IPS DF 6.9 (cell line): ENCODE measurements at regions not wholly inside any gene's neighbourhood (a gene's known extent, or its start where the extent isn't known, plus 50 kb on each side); places are given as distances from the start of the nearest gene placed in this dataset.
A peak's percentile ranks its signal among the peaks of the same experiment; 100 is the strongest.

ENCODE experiments used
- DNase-seq: peaks from one replicate; pipeline ENCODE4 v3.0.0-alpha.2; 2013; ENCODE audit warnings: low read depth, low spot score
- H3K27ac ChIP-seq: one replicate; pipeline ENCODE4 v1.5.1; 2013; ENCODE audit warnings: low read length, control low read depth
- H3K27me3 ChIP-seq: 2 replicates; pipeline ENCODE4 v1.6.1; 2013; ENCODE audit warnings: mild to moderate bottlenecking, low read length; ENCODE audit not compliant: control insufficient read depth, insufficient read depth
- H3K36me3 ChIP-seq: 2 replicates; pipeline ENCODE4 v1.6.1; 2013; ENCODE audit warnings: low read length; ENCODE audit not compliant: control insufficient read depth, insufficient read depth
- H3K4me1 ChIP-seq: 2 replicates; pipeline ENCODE4 v1.6.1; 2013; ENCODE audit warnings: low read length; ENCODE audit not compliant: control insufficient read depth, insufficient read depth
- H3K4me3 ChIP-seq: 2 replicates; pipeline ENCODE4 v1.5.1; 2013; ENCODE audit warnings: mild to moderate bottlenecking, low read length
- H3K9me3 ChIP-seq: 2 replicates; pipeline ENCODE4 v1.6.1; 2013; ENCODE audit warnings: low read length, inconsistent platforms; ENCODE audit not compliant: control insufficient read depth, insufficient read depth
- WGBS: extraction: QIAGEN DNeasy Blood & Tissue Kit; methylation state at CpG from one replicate; pipeline ENCODE4 v1.1.7; 2013; ENCODE audit warnings: mixed read lengths, missing lambda C conversion rate; ENCODE audit not compliant: insufficient read length, insufficient coverage; 5-methylcytosine and 5-hydroxymethylcytosine counted together

GRCh38 chr7:46544396-46545008 lies 623.4 kb upstream of the IGFBP3 start:
- no peak for DNase-seq
- WGBS: no CpG with 5 or more reads among the region's 2 CpGs
- no peaks in the 10 kb centered on the region for H3K36me3 ChIP-seq
- no peak overlapping the region for H3K4me3 ChIP-seq
- no peak overlapping the region for H3K27ac ChIP-seq
- peaks cover 3% of the 10 kb centered on the region; the same call in 1 of the 2 replicates for H3K4me1 ChIP-seq
- no peaks in the 10 kb centered on the region for H3K27me3 ChIP-seq
- H3K9me3 ChIP-seq: no peaks in the 10 kb centered on the region

GRCh38 chr7:46542076-46542475 lies 621.0 kb upstream of the IGFBP3 start:
- DNase-seq: no peak
- WGBS: no CpG with 5 or more reads among the region's 1 CpG

GRCh38 chr7:46539892-46540483 lies 618.9 kb upstream of the IGFBP3 start:
- DNase-seq: peak; percentile 5
- H3K4me3 ChIP-seq: no peak overlapping the region
- no peak overlapping the region for H3K27ac ChIP-seq
- no peaks in the 10 kb centered on the region for H3K9me3 ChIP-seq
- no CpG with 5 or more reads among the region's 5 CpGs for WGBS
- H3K27me3 ChIP-seq: peaks cover 3% of the 10 kb centered on the region
- H3K36me3 ChIP-seq: no peaks in the 10 kb centered on the region
- H3K4me1 ChIP-seq: peaks cover 3% of the 10 kb centered on the region; the same call in 1 of the 2 replicates

More at GRCh38 chr7:46542076-46542475, 621.0 kb upstream of the IGFBP3 start:
- no peaks in the 10 kb centered on the region for H3K36me3 ChIP-seq
- H3K4me3 ChIP-seq: no peak overlapping the region
- no peaks in the 10 kb centered on the region for H3K9me3 ChIP-seq
- no peak overlapping the region for H3K27ac ChIP-seq
- H3K4me1 ChIP-seq: peaks cover 3% of the 10 kb centered on the region; the same call in 1 of the 2 replicates
- no peaks in the 10 kb centered on the region for H3K27me3 ChIP-seq

DNA sequence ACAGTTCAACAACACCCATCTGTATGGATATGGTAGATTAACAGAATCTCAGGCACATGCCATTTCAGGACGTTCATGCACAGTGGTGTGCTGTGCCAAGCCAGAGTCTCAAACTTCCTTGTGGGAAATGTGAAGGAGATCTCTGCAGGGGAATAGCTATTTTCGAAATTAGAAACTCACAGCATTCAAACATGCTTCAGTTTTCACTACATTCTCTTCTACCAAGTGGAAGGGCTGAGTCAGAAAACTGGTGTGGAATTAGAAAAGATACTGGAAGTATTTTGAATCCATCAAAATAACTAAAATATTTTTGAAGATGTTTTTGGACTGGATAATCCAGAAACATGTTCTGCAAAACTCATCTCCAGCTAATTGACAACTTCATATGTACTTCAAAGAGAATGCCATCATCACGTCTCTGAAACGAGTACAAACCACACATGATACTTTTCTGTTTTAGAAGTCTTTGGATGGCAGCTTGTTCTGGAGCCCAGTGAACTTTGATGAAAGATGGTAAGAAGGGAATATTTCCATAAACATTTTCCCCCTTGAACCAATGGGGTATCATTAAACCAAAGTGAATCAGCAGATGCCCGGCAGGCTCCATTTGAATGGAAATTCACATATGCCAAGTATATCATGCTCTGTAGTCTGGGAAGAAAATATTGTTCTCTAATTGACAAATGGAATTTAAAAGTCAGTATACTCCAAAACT lies 616.3 kb upstream of the IGFBP3 start:
- H3K9me3 ChIP-seq: no peaks in the 10 kb centered on the region
- H3K27me3 ChIP-seq: peaks cover 12% of the 10 kb centered on the region
- H3K4me3 ChIP-seq: no peak overlapping the region
- no peak overlapping the region for H3K27ac ChIP-seq
- H3K4me1 ChIP-seq: peaks cover 5% of the 10 kb centered on the region; the same call in 1 of the 2 replicates
- WGBS: no CpG with 5 or more reads among the region's 5 CpGs
- no peaks in the 10 kb centered on the region for H3K36me3 ChIP-seq
- no peak for DNase-seq

DNA sequence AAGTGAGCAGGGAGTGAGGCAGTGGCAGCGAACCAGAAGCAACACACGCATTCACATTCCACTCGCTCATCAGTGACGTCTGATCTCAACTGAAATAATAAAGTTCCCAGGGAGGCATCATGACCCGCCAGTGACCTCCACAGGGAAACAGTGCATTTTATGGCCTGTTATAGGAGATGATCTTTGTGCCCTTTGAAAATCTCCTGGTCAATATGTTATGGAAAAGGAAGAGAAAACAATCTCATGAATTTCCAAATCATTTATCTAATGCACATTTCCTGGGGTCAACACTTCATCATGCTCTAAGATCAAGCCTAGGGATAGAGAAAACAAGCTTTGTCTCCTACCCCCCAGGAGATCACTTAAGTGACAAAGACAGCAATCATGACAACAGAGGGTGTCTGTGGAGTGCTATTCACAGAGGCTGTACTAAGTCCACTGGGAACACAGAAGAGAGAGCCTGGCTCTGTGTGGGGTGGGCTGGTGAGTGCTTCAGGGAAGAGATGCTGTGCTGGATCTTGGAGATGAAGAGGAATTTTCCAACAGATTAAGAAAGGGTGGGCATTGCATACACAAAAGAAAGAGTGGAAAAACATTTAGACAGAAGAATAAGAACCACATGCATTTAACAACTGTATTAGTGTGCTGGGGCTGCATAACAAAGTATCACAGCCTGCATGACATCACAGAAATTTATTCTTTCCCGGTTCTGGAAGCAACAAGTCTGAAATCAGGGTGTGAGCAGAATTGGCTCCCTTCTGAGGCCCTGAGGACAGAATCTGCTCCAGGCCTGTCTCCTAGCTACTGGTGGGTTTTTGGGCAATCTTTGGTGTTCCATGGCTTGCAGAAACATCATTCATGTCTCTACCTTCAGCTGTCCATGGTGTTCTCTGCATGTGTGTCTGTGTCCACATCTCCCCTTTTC lies 613.9 kb upstream of the IGFBP3 start:
- Histone ChIP-seq H3K4me1 (peaks cover 3% of the 10 kb centered on the region; the same call in 1 of the 2 replicates), H3K4me3 (no peak overlapping the region), H3K9me3 (no peaks in the 10 kb centered on the region), H3K36me3 (no peaks in the 10 kb centered on the region), H3K27ac (no peak overlapping the region), H3K27me3 (peaks cover 12% of the 10 kb centered on the region)
- peak; percentile 41 for DNase-seq
- WGBS: no CpG with 5 or more reads among the region's 6 CpGs

- no peaks in the 10 kb centered on the region for H3K9me3 ChIP-seq
- no peak overlapping the region for H3K4me3 ChIP-seq
- H3K27me3 ChIP-seq: peaks cover 12% of the 10 kb centered on the region
- WGBS: no CpG with 5 or more reads among the region's 3 CpGs
- H3K36me3 ChIP-seq: no peaks in the 10 kb centered on the region
- no peak for DNase-seq
- H3K4me1 ChIP-seq: peaks cover 2% of the 10 kb centered on the region; the same call in 1 of the 2 replicates
- H3K27ac ChIP-seq: no peak overlapping the region
These were observed 612.9 kb upstream of the IGFBP3 start for GRCh38 chr7:46533946-46534345.

GRCh38 chr7:46532571-46532970 lies 611.5 kb upstream of the IGFBP3 start:
- no CpG with 5 or more reads among the region's 2 CpGs for WGBS
- no peaks in the 10 kb centered on the region for H3K36me3 ChIP-seq
- no peak for DNase-seq
- no peak overlapping the region for H3K27ac ChIP-seq
- peaks cover 2% of the 10 kb centered on the region; the same call in 1 of the 2 replicates for H3K4me1 ChIP-seq
- H3K9me3 ChIP-seq: no peaks in the 10 kb centered on the region
- peaks cover 12% of the 10 kb centered on the region for H3K27me3 ChIP-seq
- no peak overlapping the region for H3K4me3 ChIP-seq

DNA sequence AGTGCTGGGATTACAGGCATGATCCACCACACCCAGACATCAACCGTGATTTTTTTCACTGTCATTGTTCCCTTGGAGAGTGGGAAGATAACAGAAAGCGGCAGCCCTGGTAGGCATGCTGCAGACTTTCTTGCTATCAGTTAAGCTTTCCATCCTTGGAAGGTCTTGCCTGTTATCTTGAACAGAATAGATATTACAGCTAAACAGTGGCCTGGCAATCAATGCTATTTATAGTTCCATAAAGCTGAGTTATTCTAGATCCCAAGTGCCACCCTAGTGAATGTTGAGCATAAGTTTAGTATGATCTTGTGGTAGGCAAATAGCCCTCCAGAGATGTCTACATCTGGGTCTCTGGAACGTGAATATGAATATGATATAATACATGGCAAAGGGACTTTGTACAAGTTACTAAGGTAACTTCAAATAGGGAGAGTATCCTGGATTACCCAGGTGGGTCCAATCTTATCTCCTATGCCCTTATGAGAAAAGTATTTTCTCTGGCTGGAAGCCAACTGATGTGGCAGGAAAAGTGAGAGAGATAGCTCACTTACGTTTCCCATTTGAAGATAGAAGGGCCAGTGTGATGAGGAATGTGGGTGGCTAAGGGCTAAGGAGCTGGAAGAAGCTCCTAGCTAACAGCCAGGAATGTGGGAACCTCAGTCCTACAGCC lies 609.1 kb upstream of the IGFBP3 start:
- no CpG with 5 or more reads among the region's 4 CpGs for WGBS
- Histone ChIP-seq H3K27ac (no peak overlapping the region), H3K36me3 (no peaks in the 10 kb centered on the region), H3K27me3 (peaks cover 9% of the 10 kb centered on the region), H3K4me3 (no peak overlapping the region), H3K9me3 (no peaks in the 10 kb centered on the region), H3K4me1 (peaks cover 2% of the 10 kb centered on the region; the same call in 1 of the 2 replicates)
- no peak for DNase-seq

- no peaks in the 10 kb centered on the region for H3K4me1 ChIP-seq
- no peaks in the 10 kb centered on the region for H3K9me3 ChIP-seq
- no peaks in the 10 kb centered on the region; the same call in 1 of the 2 replicates for H3K27me3 ChIP-seq
- no peaks in the 10 kb centered on the region for H3K36me3 ChIP-seq
- H3K27ac ChIP-seq: no peak overlapping the region
- no peak for DNase-seq
- no peak overlapping the region for H3K4me3 ChIP-seq
These were observed 606.3 kb upstream of the IGFBP3 start for GRCh38 chr7:46527360-46527759.
